ENCODE measurements at regions not wholly inside any gene's neighbourhood (a gene's known extent, or its start where the extent isn't known, plus 50 kb on each side); places are given as distances from the start of the nearest gene placed in this dataset.

GRCh38 chr11:119493712-119494111 is 70.7 kb upstream of the THY1 start:
- H3K4me1 ChIP-seq (ENCODE audit: insufficient read depth, low read length) = no peaks in the 10 kb centered on the region
- Mint-ChIP-seq H3K27ac (ENCODE audit: unreplicated experiment) (no peak overlapping the region), H3K4me1 (ENCODE audit: low read depth, unreplicated experiment) (no peaks in the 10 kb centered on the region), H3K36me3 (ENCODE audit: low read depth, unreplicated experiment) (no peaks in the 10 kb centered on the region), H3K9me3 (ENCODE audit: unreplicated experiment) (peaks cover 9% of the 10 kb centered on the region), H3K4me3 (ENCODE audit: unreplicated experiment) (no peak overlapping the region), H3K27me3 (ENCODE audit: low read depth, unreplicated experiment) (peaks cover 83% of the 10 kb centered on the region)
- H3K9ac ChIP-seq (ENCODE audit: low read length) = no peak overlapping the region
- no peak for FAIRE-seq
- no peak overlapping the region for H3K27ac ChIP-seq (ENCODE audit: low read depth, low read length)
- H2AFZ ChIP-seq (ENCODE audit: low read depth, low read length) = no peak overlapping the region
- no peak overlapping the region for H3K4me2 ChIP-seq (ENCODE audit: low read length)
- no peaks in the 10 kb centered on the region for H3K36me3 ChIP-seq (ENCODE audit: insufficient read depth, low read length)
- H3K9me3 ChIP-seq (ENCODE audit: insufficient read depth, low read depth, low read length) = no peaks in the 10 kb centered on the region
- no peaks in the 10 kb centered on the region for H4K20me1 ChIP-seq (ENCODE audit: insufficient read depth, low read length)
- H3K27me3 ChIP-seq (ENCODE audit: insufficient read depth, low read length) = peaks cover 13% of the 10 kb centered on the region
- DNase-seq (ENCODE audit: low read depth) = no peak
- TF ChIP-seq EZH2 (IDR thresholded peaks at IDR 0.05; ENCODE audit: insufficient read depth, low read length) (no peak), CTCF (IDR thresholded peaks at IDR 0.05; ENCODE audit: insufficient read depth, low read depth, low read length) (no peak)
- H3K79me2 ChIP-seq (ENCODE audit: insufficient read depth, low read length) = no peaks in the 10 kb centered on the region
- H3K4me3 ChIP-seq (ENCODE audit: insufficient read depth, low read depth, low read length) = no peak overlapping the region

- no peak overlapping the region for H3K4me3 Mint-ChIP-seq (ENCODE audit: unreplicated experiment)
- Histone ChIP-seq H3K9ac (ENCODE audit: low read length) (no peak overlapping the region), H3K4me1 (ENCODE audit: insufficient read depth, low read length) (no peaks in the 10 kb centered on the region), H3K36me3 (ENCODE audit: insufficient read depth, low read length) (no peaks in the 10 kb centered on the region), H3K9me3 (ENCODE audit: insufficient read depth, low read depth, low read length) (no peaks in the 10 kb centered on the region), H3K4me2 (ENCODE audit: low read length) (no peak overlapping the region), H3K27me3 (ENCODE audit: insufficient read depth, low read length) (peaks cover 22% of the 10 kb centered on the region), H3K4me3 (ENCODE audit: insufficient read depth, low read depth, low read length) (no peak overlapping the region), H4K20me1 (ENCODE audit: insufficient read depth, low read length) (no peaks in the 10 kb centered on the region), H3K27ac (ENCODE audit: low read depth, low read length) (no peak overlapping the region), H3K79me2 (ENCODE audit: insufficient read depth, low read length) (no peaks in the 10 kb centered on the region), H2AFZ (ENCODE audit: low read depth, low read length) (no peak overlapping the region)
- H3K4me1 Mint-ChIP-seq (ENCODE audit: low read depth, unreplicated experiment) = no peaks in the 10 kb centered on the region
- TF ChIP-seq EZH2 (IDR thresholded peaks at IDR 0.05; ENCODE audit: insufficient read depth, low read length) (no peak), CTCF (IDR thresholded peaks at IDR 0.05; ENCODE audit: insufficient read depth, low read depth, low read length) (peak; percentile 32)
- no peak for DNase-seq (ENCODE audit: low read depth)
- H3K36me3 Mint-ChIP-seq (ENCODE audit: low read depth, unreplicated experiment) = no peaks in the 10 kb centered on the region
- no peak overlapping the region for H3K27ac Mint-ChIP-seq (ENCODE audit: unreplicated experiment)
- peaks cover 9% of the 10 kb centered on the region for H3K9me3 Mint-ChIP-seq (ENCODE audit: unreplicated experiment)
- H3K27me3 Mint-ChIP-seq (ENCODE audit: low read depth, unreplicated experiment) = peaks cover 88% of the 10 kb centered on the region
- FAIRE-seq = no peak
Measured at GRCh38 chr11:119491753-119492510, 69.0 kb upstream of the THY1 start.
